Stomach (tissue), 8 donors: ENCODE measurements at regions not wholly inside any gene's neighbourhood (a gene's known extent, or its start where the extent isn't known, plus 50 kb on each side); places are given as distances from the start of the nearest gene placed in this dataset.

ENCODE experiments used
- DNase-seq, 2 donors: peaks; one replicate each; pipeline versions ENCODE4 v3.0.0 to v3.0.0-alpha.2; 2013 to 2019
- H3K27ac ChIP-seq, 5 donors: fragments of 200-600 bp in 4 of 5; sonication (generic) in 4 of 5; one replicate each; pipeline ENCODE4 v1.5.1; 2013 to 2019; ENCODE audit warnings: mild to moderate bottlenecking in 1 of 5, moderate library complexity in 1 of 5
- H3K27me3 ChIP-seq, 3 donors: fragments of 200-600 bp; sonication (generic); one replicate each; pipeline ENCODE4 v1.5.1; 2017 to 2019; ENCODE audit warnings: mixed run types in 1 of 3
- H3K36me3 ChIP-seq, 4 donors: fragments of 200-600 bp; sonication (generic); 1 replicate in 3 of 4; 2 replicates in 1 of 4; pipeline ENCODE4 v1.5.1; 2016 to 2019
- H3K4me1 ChIP-seq, 4 donors: fragments of 200-600 bp; sonication (generic); one replicate each; pipeline ENCODE4 v1.5.1; 2016 to 2019
- H3K4me3 ChIP-seq, 4 donors: fragments of 200-600 bp; sonication (generic) in 3 of 4; one replicate each; pipeline ENCODE4 v1.5.1; 2016 to 2019; ENCODE audit warnings: mild to moderate bottlenecking in 1 of 4
- H3K9me3 ChIP-seq, 4 donors: fragments of 200-600 bp; sonication (generic); one replicate each; pipeline ENCODE4 v1.5.1; 2016 to 2019
- CTCF ChIP-seq, 7 experiments: fragments of 450-650 bp in 4 of 7; fragments of 200-600 bp in 3 of 7; sonication (generic) in 3 of 7; IDR thresholded peaks; one replicate each; pipeline ENCODE4 v1.5.1; 2016 to 2019; ENCODE audit warnings: antibody characterized with exemption in 7 of 7, control low read depth in 2 of 7, mild to moderate bottlenecking in 1 of 7
- EP300 ChIP-seq: sonication (generic); formaldehyde crosslinking; IDR thresholded peaks from one replicate; pipeline ENCODE4 v1.6.1; 2017; ENCODE audit warnings: antibody characterized with exemption
- POLR2A ChIP-seq, 4 donors: fragments of 450-650 bp; IDR thresholded peaks; one replicate each; pipeline ENCODE4 v1.6.1; 2016; ENCODE audit warnings: antibody characterized with exemption in 4 of 4, control low read depth in 2 of 4, mild to moderate bottlenecking in 1 of 4, moderate library complexity in 1 of 4
- POLR2AphosphoS5 ChIP-seq, 3 donors: sonication (generic); formaldehyde crosslinking; IDR thresholded peaks; one replicate each; pipeline ENCODE4 v1.6.1; 2016; ENCODE audit warnings: antibody characterized with exemption in 3 of 3
- whole genome bisulfite sequencing, 5 donors: extraction: QIAGEN DNeasy Blood & Tissue Kit in 3 of 5; methylation state at CpG; one replicate each; pipeline versions ENCODE4 v1.1.5 to v1.1.7; 2013 to 2018; 5-methylcytosine and 5-hydroxymethylcytosine counted together
- intact Hi-C: fragments of 100-400 bp; cut with DNase I; formaldehyde crosslinking; loops from one replicate; pipeline ENCODE4 v1.15.1; 2023; ENCODE audit warnings: low total_unique reads
- donor health status: healthy with polysubstance abuse.
- donor health status: Bipolar disorder and iron deficiency.
- donor health status: healthy.

GRCh38 chr4:152112887-152113286 is 352.1 kb upstream of the GATB start:
- no peaks in the 10 kb centered on the region for H3K9me3 ChIP-seq
- intact Hi-C loops = no loop called here
- DNase-seq = no peak
- H3K27ac ChIP-seq = no peak overlapping the region
- H3K4me1 ChIP-seq = peaks cover 0 to 51% (median 16%) of the 10 kb centered on the region in 4 donors
- no peak overlapping the region for H3K4me3 ChIP-seq
- TF ChIP-seq EP300 = no peak
- no peak for TF ChIP-seq CTCF (IDR thresholded peaks at IDR 0.05)
- TF ChIP-seq POLR2AphosphoS5 (IDR thresholded peaks at IDR 0.05) = no peak
- no peak for TF ChIP-seq POLR2A (IDR thresholded peaks at IDR 0.05)
- WGBS, 5 donors = 78 to 87% (median 79%) methylated on average over 2 of the region's 2 CpGs
- H3K27me3 ChIP-seq = no peaks in the 10 kb centered on the region
- no peaks in the 10 kb centered on the region for H3K36me3 ChIP-seq

- H3K27me3 ChIP-seq = no peaks in the 10 kb centered on the region
- no peaks in the 10 kb centered on the region for H3K36me3 ChIP-seq
- no peaks in the 10 kb centered on the region for H3K9me3 ChIP-seq
- intact Hi-C loops = no loop called here
- TF ChIP-seq CTCF (IDR thresholded peaks at IDR 0.05) = no peak
- TF ChIP-seq POLR2A (IDR thresholded peaks at IDR 0.05) = no peak
- no peak for TF ChIP-seq EP300
- TF ChIP-seq POLR2AphosphoS5 (IDR thresholded peaks at IDR 0.05) = no peak
- H3K4me3 ChIP-seq = no peak overlapping the region
- WGBS, 5 donors = 92 to 96% (median 94%) methylated on average over 2 of the region's 2 CpGs
- no peak overlapping the region for H3K27ac ChIP-seq
- peaks cover 0 to 53% (median 20%) of the 10 kb centered on the region in 4 donors for H3K4me1 ChIP-seq
- no peak for DNase-seq
Observed at GRCh38 chr4:152112190-152112589, 351.4 kb upstream of the GATB start.

- WGBS, 5 donors = 50 to 88% (median 84%) methylated on average over 1 of the region's 1 CpG
Observed at GRCh38 chr4:152110780-152111179, 350.0 kb upstream of the GATB start.

More at GRCh38 chr4:152110780-152111179, 350.0 kb upstream of the GATB start:
- TF ChIP-seq EP300 (peak; percentile 34), POLR2AphosphoS5 (IDR thresholded peaks at IDR 0.05) (peak in 1 of 3 donors; percentile 68), CTCF (IDR thresholded peaks at IDR 0.05) (no peak), POLR2A (IDR thresholded peaks at IDR 0.05) (no peak)
- H3K27ac ChIP-seq = peak overlapping the region in 1 of 5 donors; percentile 78
- peaks cover 0 to 61% (median 29%) of the 10 kb centered on the region in 4 donors for H3K4me1 ChIP-seq
- no peaks in the 10 kb centered on the region for H3K36me3 ChIP-seq
- no peak for DNase-seq
- no peaks in the 10 kb centered on the region for H3K27me3 ChIP-seq
- H3K4me3 ChIP-seq = no peak overlapping the region
- H3K9me3 ChIP-seq = no peaks in the 10 kb centered on the region
- intact Hi-C loops = no loop called here
